ENCODE measurements at regions not wholly inside any gene's neighbourhood (a gene's known extent, or its start where the extent isn't known, plus 50 kb on each side); places are given as distances from the start of the nearest gene placed in this dataset.

DNA sequence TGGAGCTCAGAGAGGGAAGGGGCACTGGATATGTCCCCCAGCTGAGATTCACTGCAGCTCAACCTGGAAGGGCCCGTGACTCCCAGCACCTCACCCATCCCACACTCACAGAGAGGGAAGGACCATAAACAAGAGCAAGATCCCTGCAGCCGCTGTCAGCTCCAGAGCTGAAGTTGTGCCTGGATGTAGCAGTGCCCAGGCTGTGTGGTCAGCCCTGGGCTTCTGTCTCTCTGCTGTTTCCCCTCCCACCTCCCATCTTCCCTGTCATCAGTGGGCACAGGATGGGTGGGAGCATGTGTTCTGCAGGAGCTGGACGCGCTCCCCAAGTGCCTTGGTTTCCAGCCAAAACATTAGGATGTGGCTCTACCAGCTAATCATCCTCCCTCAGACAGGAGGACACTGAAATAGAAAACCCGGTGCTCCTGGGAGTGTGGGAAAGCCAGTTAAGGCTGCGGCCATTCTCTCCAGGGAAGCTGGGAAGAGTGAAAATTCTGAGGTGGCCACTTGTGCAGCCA lies 282.7 kb downstream of the NPHP4 start:
- Histone ChIP-seq H3K36me3 (no peaks in the 10 kb centered on the region), H3K27me3 (ENCODE audit: low read depth) (peaks cover 85% of the 10 kb centered on the region), H3K4me1 (no peaks in the 10 kb centered on the region), H3K9me3 (replicated peaks) (no peaks in the 10 kb centered on the region), H3K27ac (replicated peaks) (no peak overlapping the region), H3K4me3 (no peak overlapping the region)
- intact Hi-C loops (cut with micrococcal nuclease): no loop called here
- DNase-seq: no peak
- TF ChIP-seq, protein P1, sequence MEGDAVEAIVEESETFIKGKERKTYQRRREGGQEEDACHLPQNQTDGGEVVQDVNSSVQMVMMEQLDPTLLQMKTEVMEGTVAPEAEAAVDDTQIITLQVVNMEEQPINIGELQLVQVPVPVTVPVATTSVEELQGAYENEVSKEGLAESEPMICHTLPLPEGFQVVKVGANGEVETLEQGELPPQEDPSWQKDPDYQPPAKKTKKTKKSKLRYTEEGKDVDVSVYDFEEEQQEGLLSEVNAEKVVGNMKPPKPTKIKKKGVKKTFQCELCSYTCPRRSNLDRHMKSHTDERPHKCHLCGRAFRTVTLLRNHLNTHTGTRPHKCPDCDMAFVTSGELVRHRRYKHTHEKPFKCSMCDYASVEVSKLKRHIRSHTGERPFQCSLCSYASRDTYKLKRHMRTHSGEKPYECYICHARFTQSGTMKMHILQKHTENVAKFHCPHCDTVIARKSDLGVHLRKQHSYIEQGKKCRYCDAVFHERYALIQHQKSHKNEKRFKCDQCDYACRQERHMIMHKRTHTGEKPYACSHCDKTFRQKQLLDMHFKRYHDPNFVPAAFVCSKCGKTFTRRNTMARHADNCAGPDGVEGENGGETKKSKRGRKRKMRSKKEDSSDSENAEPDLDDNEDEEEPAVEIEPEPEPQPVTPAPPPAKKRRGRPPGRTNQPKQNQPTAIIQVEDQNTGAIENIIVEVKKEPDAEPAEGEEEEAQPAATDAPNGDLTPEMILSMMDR (IDR thresholded peaks at IDR 0.05; ENCODE audit: borderline replicate concordance): no peak

DNA sequence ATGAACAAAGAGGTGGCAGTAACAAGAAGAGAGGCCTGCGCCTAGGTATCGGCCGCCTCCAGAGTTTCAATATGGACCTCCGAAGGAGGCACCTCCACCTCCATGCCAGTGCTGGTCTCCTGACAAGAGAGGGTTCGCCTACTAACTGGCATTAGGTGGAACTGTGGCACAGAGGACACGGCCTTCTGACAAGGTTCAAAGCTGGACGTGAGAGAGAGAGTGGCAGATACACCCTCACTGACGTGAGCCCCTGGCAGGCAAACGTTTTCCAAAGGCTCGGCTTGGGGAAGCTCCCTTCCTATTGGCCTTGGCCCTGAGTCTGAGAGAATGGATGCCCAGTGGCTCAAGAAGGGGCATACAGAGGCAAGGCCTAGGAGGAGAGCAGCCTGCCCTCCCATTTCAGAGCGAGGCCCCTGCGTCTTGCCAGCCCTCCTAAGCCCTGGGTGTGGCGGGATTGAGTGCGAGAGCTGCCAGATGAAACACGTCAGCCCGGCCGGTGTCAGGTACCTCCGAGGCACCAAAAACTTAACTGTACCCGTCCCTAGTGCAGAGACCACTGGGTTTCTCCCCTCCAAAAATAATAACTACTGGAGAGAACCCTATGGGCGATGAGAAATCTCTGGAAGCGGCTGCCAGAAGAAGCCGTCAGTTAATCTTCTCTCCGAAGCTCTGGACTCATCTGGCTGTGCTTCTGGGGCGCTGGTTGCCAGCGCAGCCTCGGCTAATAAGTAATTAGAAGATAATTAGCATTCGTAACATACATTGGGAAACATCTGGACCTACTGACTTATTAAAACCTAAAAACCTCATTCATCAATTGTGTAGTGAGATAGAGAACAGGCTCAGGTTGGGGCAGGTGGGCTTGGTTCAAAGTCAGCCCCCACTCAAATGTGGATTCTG lies 283.6 kb downstream of the NPHP4 start:
- DNase-seq: no peak
- TF ChIP-seq, protein P1 (IDR thresholded peaks at IDR 0.05; ENCODE audit: borderline replicate concordance): no peak
- no peak overlapping the region for H3K27ac ChIP-seq (replicated peaks)
- no peaks in the 10 kb centered on the region for H3K36me3 ChIP-seq
- H3K27me3 ChIP-seq (ENCODE audit: low read depth): peaks cover 83% of the 10 kb centered on the region
- no peaks in the 10 kb centered on the region for H3K9me3 ChIP-seq (replicated peaks)
- no peaks in the 10 kb centered on the region for H3K4me1 ChIP-seq
- intact Hi-C loops (cut with micrococcal nuclease): no loop called here
- no peak overlapping the region for H3K4me3 ChIP-seq

DNA sequence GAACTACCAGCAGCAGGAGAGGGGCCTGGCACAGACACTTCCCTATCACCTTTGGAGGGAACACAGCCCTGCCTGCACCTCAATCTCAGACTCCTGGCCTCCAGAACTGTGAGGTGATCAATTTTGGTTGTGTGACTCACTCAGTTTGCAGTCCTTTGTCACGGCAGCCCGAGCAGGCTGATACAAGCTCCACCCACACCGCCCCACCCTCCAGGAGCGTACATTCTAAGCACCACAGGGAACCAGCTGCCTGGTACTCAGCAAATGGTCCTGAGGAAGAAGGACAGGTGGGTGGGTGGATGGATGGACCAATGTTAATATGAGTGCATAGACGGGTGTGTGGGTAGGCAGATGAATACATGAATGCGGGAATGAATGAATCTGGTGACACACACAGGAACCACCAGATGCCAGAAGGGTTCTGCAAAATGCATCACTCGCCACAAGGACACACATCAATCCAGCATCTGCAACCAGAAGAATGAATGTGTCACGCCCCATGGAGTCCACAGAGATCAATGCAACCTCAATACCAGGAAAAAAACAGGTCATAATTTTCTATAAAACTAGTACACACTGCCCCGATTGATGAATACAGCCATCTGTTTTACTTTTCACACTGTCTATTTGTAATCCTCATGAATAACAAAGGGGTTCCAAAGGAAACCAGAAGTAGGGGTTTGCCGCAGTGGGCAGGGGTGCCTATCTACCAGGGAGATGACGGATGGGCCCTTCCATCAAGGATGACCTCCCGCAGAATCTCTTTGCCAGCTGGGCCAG lies 284.5 kb downstream of the NPHP4 start:
- Histone ChIP-seq H3K4me1 (no peaks in the 10 kb centered on the region), H3K9me3 (replicated peaks) (no peaks in the 10 kb centered on the region), H3K27me3 (ENCODE audit: low read depth) (peaks cover 83% of the 10 kb centered on the region), H3K4me3 (no peak overlapping the region), H3K27ac (replicated peaks) (no peak overlapping the region), H3K36me3 (no peaks in the 10 kb centered on the region)
- DNase-seq: no peak
- intact Hi-C loops (cut with micrococcal nuclease): no loop called here
- TF ChIP-seq, protein P1 (IDR thresholded peaks at IDR 0.05; ENCODE audit: borderline replicate concordance): no peak

DNA sequence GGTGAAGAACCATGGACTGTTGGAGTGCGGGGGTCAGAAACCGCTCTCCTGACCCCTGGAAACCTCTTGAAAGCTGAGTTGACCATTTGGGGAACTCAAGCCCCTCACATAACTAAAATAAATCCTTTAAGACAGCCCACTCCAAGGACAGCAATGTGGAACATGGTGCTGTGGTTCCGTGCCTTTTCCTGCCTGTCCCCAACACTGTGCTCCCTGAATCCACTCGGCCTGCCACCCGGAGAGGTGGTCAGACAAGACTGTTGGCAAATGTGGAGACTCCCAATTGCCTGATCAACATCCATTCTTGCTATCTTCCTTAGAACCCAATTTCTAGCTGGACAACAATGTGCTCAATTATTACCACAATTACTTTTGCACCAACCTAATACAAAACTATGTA lies 286.0 kb downstream of the NPHP4 start:
- DNase-seq: no peak
- no peaks in the 10 kb centered on the region for H3K4me1 ChIP-seq
- intact Hi-C loops (cut with micrococcal nuclease): no loop called here
- TF ChIP-seq, protein P1 (IDR thresholded peaks at IDR 0.05; ENCODE audit: borderline replicate concordance): no peak
- peaks cover 72% of the 10 kb centered on the region for H3K27me3 ChIP-seq (ENCODE audit: low read depth)
- no peaks in the 10 kb centered on the region for H3K9me3 ChIP-seq (replicated peaks)
- no peaks in the 10 kb centered on the region for H3K36me3 ChIP-seq
- H3K27ac ChIP-seq (replicated peaks): no peak overlapping the region
- no peak overlapping the region for H3K4me3 ChIP-seq

DNA sequence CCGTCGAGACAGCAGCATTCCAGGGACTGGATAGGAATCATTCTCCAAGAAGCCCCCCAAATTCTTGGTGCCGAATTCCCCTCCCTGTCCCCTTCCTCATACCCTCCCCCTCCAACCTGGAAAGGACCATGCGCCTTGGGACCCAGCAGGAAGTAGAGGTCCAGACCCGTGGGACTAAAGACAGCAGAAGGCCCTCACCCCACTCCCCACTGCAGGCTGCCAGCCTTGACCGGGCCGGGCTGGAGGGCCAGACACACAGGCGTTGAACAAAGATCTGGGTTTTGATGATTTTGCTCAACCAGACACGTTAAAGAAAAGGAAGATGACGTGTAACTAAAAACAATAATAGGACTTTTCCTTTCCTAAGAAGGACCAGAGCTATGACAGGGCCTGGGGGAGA lies 286.5 kb downstream of the NPHP4 start:
- no peaks in the 10 kb centered on the region for H3K36me3 ChIP-seq
- H3K4me3 ChIP-seq: no peak overlapping the region
- intact Hi-C loops (cut with micrococcal nuclease): no loop called here
- H3K27me3 ChIP-seq (ENCODE audit: low read depth): peaks cover 67% of the 10 kb centered on the region
- no peak for DNase-seq
- no peak overlapping the region for H3K27ac ChIP-seq (replicated peaks)
- H3K4me1 ChIP-seq: no peaks in the 10 kb centered on the region
- no peaks in the 10 kb centered on the region for H3K9me3 ChIP-seq (replicated peaks)
- TF ChIP-seq, protein P1 (IDR thresholded peaks at IDR 0.05; ENCODE audit: borderline replicate concordance): no peak
